ENCODE measurements at regions not wholly inside any gene's neighbourhood (a gene's known extent, or its start where the extent isn't known, plus 50 kb on each side); places are given as distances from the start of the nearest gene placed in this dataset.

DNA sequence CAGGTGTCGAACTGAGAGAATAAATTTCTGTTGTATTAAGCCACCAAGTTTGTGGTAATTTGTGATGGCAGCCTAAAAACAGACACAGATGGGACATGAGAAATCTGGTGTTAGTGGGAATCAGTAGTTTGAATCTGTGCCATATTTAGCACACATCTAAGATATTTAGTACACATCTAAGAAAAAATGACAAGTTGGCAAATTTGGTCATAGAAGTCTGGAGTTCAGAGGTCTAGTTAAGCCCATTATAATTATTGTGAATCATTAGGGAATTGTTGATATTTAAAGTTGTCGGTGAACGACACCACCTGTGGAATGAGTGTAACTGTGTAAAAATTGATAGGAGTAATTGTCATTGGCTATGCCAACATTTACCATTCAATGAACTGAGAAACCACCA is 1138.8 kb upstream of the TMEFF2 start:
- POLR2A ChIA-PET: no interaction called here
- Histone ChIP-seq H3K4me3 (replicated peaks in 1 of 3; ENCODE audit: insufficient read depth in 1 of 3, low read depth in 2 of 3, low read length in 3 of 3) (no peak overlapping the region), H3K9me3 (ENCODE audit: low read length) (no peaks in the 10 kb centered on the region), H3K79me2 (ENCODE audit: insufficient read depth, low read length) (no peaks in the 10 kb centered on the region), H3K4me1 (ENCODE audit: insufficient read depth, low read length) (no peaks in the 10 kb centered on the region), H4K20me1 (ENCODE audit: insufficient read depth, low read length) (no peaks in the 10 kb centered on the region; the same call in 1 of the 2 replicates), H3K9ac (ENCODE audit: insufficient read depth, low read depth, low read length) (no peak overlapping the region), H3K27ac (ENCODE audit: extremely low read length, insufficient read depth, low read length) (no peak overlapping the region), H3K4me2 (ENCODE audit: low read depth, low read length) (no peak overlapping the region), H3K27me3 (ENCODE audit: control insufficient read depth in 1 of 2, insufficient read depth in 2 of 2, low read length in 2 of 2) (no peaks in the 10 kb centered on the region), H2AFZ (ENCODE audit: low read length) (no peak overlapping the region), H3K36me3 (replicated peaks in 1 of 2; ENCODE audit: control insufficient read depth in 1 of 2, insufficient read depth in 2 of 2, low read length in 2 of 2) (no peaks in the 10 kb centered on the region)
- BruUV-seq (replicated peaks): no TSS peak
- no peak for FAIRE-seq
- in situ Hi-C loops (cut with HindIII; ENCODE audit: extremely low pct_ligation_motif_present, low pct_unique_long_range_greater_than_20kb) (no loop called here), intact Hi-C loops (cut with micrococcal nuclease; ENCODE audit: unreplicated experiment) (no loop called here)
- WGBS (ENCODE audit: low lambda C conversion rate): 56% methylated on average over 3 of the region's 3 CpGs
- no peak for ATAC-seq
- TF ChIP-seq STAT5B (CRISPR knock-in tag; IDR thresholded peaks at IDR 0.05) (no peak), ZNF530 (CRISPR knock-in tag; IDR thresholded peaks at IDR 0.05; ENCODE audit: low read depth) (no peak), SMAD3 (CRISPR knock-in tag; IDR thresholded peaks at IDR 0.05) (no peak), MAFF (IDR thresholded peaks at IDR 0.05; ENCODE audit: low read depth, low read length) (peak; percentile 43; the same call in 1 of the 2 replicates), ZNF44 (CRISPR knock-in tag; IDR thresholded peaks at IDR 0.05) (no peak), ZNF17 (CRISPR knock-in tag; IDR thresholded peaks at IDR 0.05) (no peak), MAFK (conservative IDR thresholded peaks at IDR 0.05 in 1 of 2, IDR thresholded peaks at IDR 0.05 in 1 of 2; ENCODE audit: low read length in 2 of 2) (peak; percentile 61 to 68; a peak in 3 of 4 replicates)
- TF ChIP-seq, protein P1, sequence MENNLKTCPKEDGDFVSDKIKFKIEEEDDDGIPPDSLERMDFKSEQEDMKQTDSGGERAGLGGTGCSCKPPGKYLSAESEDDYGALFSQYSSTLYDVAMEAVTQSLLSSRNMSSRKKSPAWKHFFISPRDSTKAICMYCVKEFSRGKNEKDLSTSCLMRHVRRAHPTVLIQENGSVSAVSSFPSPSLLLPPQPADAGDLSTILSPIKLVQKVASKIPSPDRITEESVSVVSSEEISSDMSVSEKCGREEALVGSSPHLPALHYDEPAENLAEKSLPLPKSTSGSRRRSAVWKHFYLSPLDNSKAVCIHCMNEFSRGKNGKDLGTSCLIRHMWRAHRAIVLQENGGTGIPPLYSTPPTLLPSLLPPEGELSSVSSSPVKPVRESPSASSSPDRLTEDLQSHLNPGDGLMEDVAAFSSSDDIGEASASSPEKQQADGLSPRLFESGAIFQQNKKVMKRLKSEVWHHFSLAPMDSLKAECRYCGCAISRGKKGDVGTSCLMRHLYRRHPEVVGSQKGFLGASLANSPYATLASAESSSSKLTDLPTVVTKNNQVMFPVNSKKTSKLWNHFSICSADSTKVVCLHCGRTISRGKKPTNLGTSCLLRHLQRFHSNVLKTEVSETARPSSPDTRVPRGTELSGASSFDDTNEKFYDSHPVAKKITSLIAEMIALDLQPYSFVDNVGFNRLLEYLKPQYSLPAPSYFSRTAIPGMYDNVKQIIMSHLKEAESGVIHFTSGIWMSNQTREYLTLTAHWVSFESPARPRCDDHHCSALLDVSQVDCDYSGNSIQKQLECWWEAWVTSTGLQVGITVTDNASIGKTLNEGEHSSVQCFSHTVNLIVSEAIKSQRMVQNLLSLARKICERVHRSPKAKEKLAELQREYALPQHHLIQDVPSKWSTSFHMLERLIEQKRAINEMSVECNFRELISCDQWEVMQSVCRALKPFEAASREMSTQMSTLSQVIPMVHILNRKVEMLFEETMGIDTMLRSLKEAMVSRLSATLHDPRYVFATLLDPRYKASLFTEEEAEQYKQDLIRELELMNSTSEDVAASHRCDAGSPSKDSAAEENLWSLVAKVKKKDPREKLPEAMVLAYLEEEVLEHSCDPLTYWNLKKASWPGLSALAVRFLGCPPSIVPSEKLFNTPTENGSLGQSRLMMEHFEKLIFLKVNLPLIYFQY (CRISPR knock-in tag; IDR thresholded peaks at IDR 0.05; ENCODE audit: borderline replicate concordance): no peak
- no peak for DNase-seq (ENCODE audit: low spot score)
- CTCF ChIA-PET (ENCODE audit: low intra/inter-chr PET ratio, low total read pairs): no interaction called here
